ENCODE measurements at regions not wholly inside any gene's neighbourhood (a gene's known extent, or its start where the extent isn't known, plus 50 kb on each side); places are given as distances from the start of the nearest gene placed in this dataset.

DNA sequence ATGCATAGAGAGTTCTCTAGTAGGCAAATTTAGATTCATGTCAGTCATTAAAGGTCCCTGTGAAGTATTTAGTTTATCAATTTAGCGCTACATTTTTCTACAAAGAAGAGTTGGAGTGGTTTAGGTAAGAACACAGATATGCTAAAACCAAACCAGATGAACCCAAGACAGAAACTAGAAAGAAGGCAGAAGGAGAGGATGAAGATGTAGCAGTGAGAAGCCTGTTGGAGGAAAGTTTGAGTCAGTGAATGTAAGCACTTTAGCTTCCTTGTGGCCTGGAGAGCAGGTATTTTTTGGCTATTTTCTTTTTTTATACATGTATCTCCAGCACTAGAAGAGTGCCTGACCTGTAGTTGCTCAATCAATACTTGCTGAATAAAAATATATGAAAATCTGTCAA lies 223.7 kb downstream of the KCNRG start:
- no peak for ATAC-seq
- TF ChIP-seq ZFP30 (CRISPR knock-in tag; IDR thresholded peaks at IDR 0.05) (no peak), BACH2 (CRISPR knock-in tag; IDR thresholded peaks at IDR 0.05; ENCODE audit: borderline replicate concordance) (no peak), RARB (CRISPR knock-in tag; IDR thresholded peaks at IDR 0.05) (no peak), GLIS3 (CRISPR knock-in tag; IDR thresholded peaks at IDR 0.05) (no peak), ZNF565 (CRISPR knock-in tag; conservative IDR thresholded peaks at IDR 0.05; ENCODE audit: low read depth) (no peak), PPARA (CRISPR knock-in tag; IDR thresholded peaks at IDR 0.05; ENCODE audit: borderline replicate concordance) (no peak), TCF4 (CRISPR knock-in tag; IDR thresholded peaks at IDR 0.05; ENCODE audit: borderline replicate concordance) (no peak), ARNTL (CRISPR knock-in tag; IDR thresholded peaks at IDR 0.05; ENCODE audit: borderline replicate concordance, low read depth) (no peak), ZNF8 (CRISPR knock-in tag; IDR thresholded peaks at IDR 0.05) (no peak), OSR1 (CRISPR knock-in tag; IDR thresholded peaks at IDR 0.05) (no peak), ZFP3 (CRISPR knock-in tag; IDR thresholded peaks at IDR 0.05) (no peak), ZNF70 (CRISPR knock-in tag; IDR thresholded peaks at IDR 0.05) (no peak)
- TF ChIP-seq, protein P1, sequence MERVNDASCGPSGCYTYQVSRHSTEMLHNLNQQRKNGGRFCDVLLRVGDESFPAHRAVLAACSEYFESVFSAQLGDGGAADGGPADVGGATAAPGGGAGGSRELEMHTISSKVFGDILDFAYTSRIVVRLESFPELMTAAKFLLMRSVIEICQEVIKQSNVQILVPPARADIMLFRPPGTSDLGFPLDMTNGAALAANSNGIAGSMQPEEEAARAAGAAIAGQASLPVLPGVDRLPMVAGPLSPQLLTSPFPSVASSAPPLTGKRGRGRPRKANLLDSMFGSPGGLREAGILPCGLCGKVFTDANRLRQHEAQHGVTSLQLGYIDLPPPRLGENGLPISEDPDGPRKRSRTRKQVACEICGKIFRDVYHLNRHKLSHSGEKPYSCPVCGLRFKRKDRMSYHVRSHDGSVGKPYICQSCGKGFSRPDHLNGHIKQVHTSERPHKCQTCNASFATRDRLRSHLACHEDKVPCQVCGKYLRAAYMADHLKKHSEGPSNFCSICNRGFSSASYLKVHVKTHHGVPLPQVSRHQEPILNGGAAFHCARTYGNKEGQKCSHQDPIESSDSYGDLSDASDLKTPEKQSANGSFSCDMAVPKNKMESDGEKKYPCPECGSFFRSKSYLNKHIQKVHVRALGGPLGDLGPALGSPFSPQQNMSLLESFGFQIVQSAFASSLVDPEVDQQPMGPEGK (CRISPR knock-in tag; IDR thresholded peaks at IDR 0.05; ENCODE audit: borderline replicate concordance): no peak
- TF ChIP-seq, protein P2, sequence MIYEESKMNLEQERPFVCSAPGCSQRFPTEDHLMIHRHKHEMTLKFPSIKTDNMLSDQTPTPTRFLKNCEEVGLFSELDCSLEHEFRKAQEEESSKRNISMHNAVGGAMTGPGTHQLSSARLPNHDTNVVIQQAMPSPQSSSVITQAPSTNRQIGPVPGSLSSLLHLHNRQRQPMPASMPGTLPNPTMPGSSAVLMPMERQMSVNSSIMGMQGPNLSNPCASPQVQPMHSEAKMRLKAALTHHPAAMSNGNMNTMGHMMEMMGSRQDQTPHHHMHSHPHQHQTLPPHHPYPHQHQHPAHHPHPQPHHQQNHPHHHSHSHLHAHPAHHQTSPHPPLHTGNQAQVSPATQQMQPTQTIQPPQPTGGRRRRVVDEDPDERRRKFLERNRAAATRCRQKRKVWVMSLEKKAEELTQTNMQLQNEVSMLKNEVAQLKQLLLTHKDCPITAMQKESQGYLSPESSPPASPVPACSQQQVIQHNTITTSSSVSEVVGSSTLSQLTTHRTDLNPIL (CRISPR knock-in tag; IDR thresholded peaks at IDR 0.05; ENCODE audit: low read depth): no peak
- TF ChIP-seq, protein P3, sequence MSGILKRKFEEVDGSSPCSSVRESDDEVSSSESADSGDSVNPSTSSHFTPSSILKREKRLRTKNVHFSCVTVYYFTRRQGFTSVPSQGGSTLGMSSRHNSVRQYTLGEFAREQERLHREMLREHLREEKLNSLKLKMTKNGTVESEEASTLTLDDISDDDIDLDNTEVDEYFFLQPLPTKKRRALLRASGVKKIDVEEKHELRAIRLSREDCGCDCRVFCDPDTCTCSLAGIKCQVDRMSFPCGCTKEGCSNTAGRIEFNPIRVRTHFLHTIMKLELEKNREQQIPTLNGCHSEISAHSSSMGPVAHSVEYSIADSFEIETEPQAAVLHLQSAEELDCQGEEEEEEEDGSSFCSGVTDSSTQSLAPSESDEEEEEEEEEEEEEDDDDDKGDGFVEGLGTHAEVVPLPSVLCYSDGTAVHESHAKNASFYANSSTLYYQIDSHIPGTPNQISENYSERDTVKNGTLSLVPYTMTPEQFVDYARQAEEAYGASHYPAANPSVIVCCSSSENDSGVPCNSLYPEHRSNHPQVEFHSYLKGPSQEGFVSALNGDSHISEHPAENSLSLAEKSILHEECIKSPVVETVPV (CRISPR knock-in tag; IDR thresholded peaks at IDR 0.05): no peak

DNA sequence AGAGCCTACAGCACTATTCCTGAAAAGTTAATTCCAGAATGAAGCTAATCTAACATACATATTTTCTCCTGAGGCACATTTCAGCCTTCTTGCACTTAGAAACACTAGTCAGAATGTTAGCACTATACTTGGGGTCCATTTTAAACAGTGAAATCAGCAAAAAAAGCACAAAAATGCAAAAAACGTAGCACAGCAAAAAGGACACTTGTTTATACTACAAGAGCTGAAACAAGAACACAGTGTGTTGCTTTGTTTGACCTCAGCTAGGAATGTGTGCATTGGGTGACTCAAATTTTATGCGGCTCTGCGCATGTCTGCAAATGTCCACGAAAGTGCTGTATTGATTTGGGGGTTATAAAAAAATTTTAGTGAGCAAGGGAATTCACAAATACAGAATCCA lies 226.2 kb downstream of the KCNRG start:
- ATAC-seq: no peak
- TF ChIP-seq ZNF565 (CRISPR knock-in tag; conservative IDR thresholded peaks at IDR 0.05; ENCODE audit: low read depth): no peak
- TF ChIP-seq ZFP30 (CRISPR knock-in tag; IDR thresholded peaks at IDR 0.05): no peak
- TF ChIP-seq, protein P3 (CRISPR knock-in tag; IDR thresholded peaks at IDR 0.05): no peak
- no peak for TF ChIP-seq RARB (CRISPR knock-in tag; IDR thresholded peaks at IDR 0.05)
- no peak for TF ChIP-seq ESRRG (CRISPR knock-in tag; IDR thresholded peaks at IDR 0.05)
- TF ChIP-seq PPARA (CRISPR knock-in tag; IDR thresholded peaks at IDR 0.05; ENCODE audit: borderline replicate concordance): no peak

DNA sequence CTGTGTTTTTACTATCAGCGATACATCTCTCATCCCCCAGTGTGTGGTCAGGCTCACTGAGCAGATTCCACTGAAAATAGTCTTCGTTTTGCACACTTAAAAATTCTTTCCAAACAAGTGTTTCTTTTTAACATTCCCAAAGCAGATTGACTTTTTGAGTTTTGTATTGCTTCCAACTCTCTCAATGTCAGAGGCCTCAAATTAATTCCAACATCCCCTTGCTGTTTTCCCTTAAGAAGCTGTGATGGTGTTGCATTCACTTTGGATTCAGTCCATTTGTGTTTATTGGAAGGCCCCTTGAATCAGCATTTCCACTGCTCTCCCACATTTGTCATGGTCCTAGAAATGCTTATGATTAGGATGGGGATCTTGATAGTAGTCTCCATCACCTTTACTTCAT lies 228.7 kb downstream of the KCNRG start:
- no peak for ATAC-seq
- TF ChIP-seq ZNF8 (CRISPR knock-in tag; IDR thresholded peaks at IDR 0.05): no peak
- no peak for TF ChIP-seq TOX (CRISPR knock-in tag; IDR thresholded peaks at IDR 0.05; ENCODE audit: borderline replicate concordance)

DNA sequence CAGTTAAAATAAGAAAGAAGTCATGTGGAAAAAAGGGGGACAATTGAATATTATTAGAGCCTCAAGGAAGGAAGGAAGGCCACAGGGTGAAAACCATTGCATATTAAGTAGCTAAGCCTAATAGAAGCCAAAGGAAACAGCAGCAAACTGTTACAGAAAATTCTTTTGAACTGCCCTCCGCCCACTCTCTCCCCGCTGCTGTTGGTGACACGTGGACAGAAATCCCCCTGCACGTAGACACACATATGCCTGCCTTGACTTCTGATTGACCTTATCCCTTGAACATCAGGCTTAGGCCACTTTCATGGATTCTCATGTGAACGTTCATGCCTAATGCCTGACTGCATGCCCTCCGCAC lies 229.1 kb downstream of the KCNRG start:
- ATAC-seq: no peak
- TF ChIP-seq ISL1 (CRISPR knock-in tag; IDR thresholded peaks at IDR 0.05) (no peak), SNAI2 (CRISPR knock-in tag; IDR thresholded peaks at IDR 0.05) (no peak), ZFP3 (CRISPR knock-in tag; IDR thresholded peaks at IDR 0.05) (no peak), ARNTL (CRISPR knock-in tag; IDR thresholded peaks at IDR 0.05; ENCODE audit: borderline replicate concordance, low read depth) (no peak)

DNA sequence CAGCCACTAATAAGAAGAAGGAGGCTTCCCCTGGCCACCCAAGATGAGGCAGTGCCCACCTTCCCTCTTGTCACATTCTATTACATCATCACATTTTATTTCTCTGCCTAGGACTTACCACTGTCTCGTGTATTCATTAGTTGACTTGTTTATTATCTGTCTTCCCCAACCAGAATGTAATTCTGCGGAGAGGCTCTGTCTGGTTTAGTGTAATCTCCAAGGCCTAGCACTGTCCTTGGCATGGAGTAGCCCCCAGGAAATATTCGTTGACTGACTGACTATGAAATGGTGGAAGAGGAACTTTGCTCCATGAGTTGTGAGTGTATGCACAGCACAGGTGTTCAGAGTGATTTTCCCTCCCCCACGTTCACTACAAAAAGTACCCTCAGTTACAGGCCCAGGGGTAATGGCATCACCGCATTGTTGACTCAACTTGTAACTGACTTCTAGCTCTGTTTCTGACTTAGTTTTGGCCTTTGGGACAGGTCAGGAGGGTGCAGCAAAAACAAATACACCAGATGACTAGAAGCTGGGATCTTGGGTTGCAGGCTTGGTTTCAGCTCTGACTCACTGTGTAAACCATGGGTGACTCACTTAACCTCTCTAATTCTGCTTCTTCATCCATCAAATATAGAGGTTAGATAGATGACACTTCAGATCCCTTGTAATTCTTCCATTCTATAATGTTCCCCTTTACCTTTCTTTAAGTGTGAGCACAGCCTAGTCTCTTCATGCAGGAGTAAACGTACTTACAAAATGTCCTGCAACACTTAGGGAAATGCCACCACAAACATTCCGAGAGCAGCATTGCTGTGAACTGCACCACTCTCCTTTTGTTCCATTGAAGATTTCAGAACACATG lies 229.7 kb downstream of the KCNRG start:
- peak; percentile 98 for ATAC-seq
- TF ChIP-seq SNAI2 (CRISPR knock-in tag; IDR thresholded peaks at IDR 0.05) (no peak), ARNTL (CRISPR knock-in tag; IDR thresholded peaks at IDR 0.05; ENCODE audit: borderline replicate concordance, low read depth) (no peak), ZFP30 (CRISPR knock-in tag; IDR thresholded peaks at IDR 0.05) (no peak), ZNF565 (CRISPR knock-in tag; conservative IDR thresholded peaks at IDR 0.05; ENCODE audit: low read depth) (no peak), ESRRG (CRISPR knock-in tag; IDR thresholded peaks at IDR 0.05) (no peak), TCF4 (CRISPR knock-in tag; IDR thresholded peaks at IDR 0.05; ENCODE audit: borderline replicate concordance) (no peak), RARB (CRISPR knock-in tag; IDR thresholded peaks at IDR 0.05) (no peak), PPARA (CRISPR knock-in tag; IDR thresholded peaks at IDR 0.05; ENCODE audit: borderline replicate concordance) (no peak), GLIS3 (CRISPR knock-in tag; IDR thresholded peaks at IDR 0.05) (no peak), CSDC2 (CRISPR knock-in tag; IDR thresholded peaks at IDR 0.05) (no peak), ZFP3 (CRISPR knock-in tag; IDR thresholded peaks at IDR 0.05) (no peak)
- TF ChIP-seq, protein P4, sequence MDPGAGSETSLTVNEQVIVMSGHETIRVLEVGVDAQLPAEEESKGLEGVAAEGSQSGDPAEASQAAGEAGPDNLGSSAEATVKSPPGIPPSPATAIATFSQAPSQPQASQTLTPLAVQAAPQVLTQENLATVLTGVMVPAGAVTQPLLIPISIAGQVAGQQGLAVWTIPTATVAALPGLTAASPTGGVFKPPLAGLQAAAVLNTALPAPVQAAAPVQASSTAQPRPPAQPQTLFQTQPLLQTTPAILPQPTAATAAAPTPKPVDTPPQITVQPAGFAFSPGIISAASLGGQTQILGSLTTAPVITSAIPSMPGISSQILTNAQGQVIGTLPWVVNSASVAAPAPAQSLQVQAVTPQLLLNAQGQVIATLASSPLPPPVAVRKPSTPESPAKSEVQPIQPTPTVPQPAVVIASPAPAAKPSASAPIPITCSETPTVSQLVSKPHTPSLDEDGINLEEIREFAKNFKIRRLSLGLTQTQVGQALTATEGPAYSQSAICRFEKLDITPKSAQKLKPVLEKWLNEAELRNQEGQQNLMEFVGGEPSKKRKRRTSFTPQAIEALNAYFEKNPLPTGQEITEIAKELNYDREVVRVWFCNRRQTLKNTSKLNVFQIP (CRISPR knock-in tag; IDR thresholded peaks at IDR 0.05; ENCODE audit: borderline replicate concordance, low read depth): no peak
- TF ChIP-seq, protein P2 (CRISPR knock-in tag; IDR thresholded peaks at IDR 0.05; ENCODE audit: low read depth): no peak
- TF ChIP-seq, protein P3 (CRISPR knock-in tag; IDR thresholded peaks at IDR 0.05): no peak

Data from SK-N-SH treated with all-trans-retinoic acid at 6 μM for 48 hours (cell line).